GM18858 (cell line): ENCODE measurements at regions not wholly inside any gene's neighbourhood (a gene's known extent, or its start where the extent isn't known, plus 50 kb on each side); places are given as distances from the start of the nearest gene placed in this dataset.

Source experiments
- ATAC-seq: cut with Tn5 transposase; IDR thresholded peaks from one replicate; pipeline ENCODE4 v1.9.1; 2021; ENCODE audit not compliant: unreplicated experiment

DNA sequence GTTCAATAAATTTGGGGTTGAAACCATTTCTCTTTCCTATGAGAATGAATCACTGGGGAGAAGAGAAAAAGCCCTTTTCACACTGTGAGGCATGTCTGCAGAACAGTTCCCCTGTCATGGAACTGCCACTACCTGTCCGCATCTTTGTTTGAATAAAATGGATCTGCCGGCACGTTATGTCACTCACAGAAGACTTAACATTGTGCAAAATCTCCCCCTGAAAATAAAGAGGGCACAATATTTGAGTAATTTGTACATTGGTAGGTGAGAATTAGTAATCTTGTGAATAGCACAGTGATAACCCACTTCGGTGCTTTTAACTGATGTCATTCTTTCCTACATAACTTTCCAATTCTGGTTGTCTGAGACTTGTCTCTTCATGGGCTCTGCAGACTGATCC, 804.0 kb downstream of the C6orf118 start:
- ATAC-seq = no peak

DNA sequence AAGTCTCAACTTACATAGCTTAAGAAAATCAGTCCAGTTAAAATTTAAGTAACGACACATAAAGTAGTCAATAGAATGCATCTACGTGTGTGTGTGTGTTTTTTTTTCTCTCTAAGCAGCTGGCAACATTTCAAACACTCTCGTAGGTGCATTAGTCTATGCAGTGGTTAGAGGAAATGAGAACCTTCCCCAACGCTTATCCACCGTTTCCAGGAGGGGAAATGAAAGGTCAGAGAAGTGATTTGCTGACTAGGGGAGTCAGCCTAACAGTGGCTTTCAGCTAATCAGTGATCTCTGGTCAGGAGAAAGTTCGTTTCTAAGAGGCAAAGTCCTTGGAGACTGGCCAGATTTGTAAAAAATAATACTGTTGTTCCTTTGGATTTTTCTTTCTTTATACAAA, 806.6 kb downstream of the C6orf118 start:
- ATAC-seq = no peak

DNA sequence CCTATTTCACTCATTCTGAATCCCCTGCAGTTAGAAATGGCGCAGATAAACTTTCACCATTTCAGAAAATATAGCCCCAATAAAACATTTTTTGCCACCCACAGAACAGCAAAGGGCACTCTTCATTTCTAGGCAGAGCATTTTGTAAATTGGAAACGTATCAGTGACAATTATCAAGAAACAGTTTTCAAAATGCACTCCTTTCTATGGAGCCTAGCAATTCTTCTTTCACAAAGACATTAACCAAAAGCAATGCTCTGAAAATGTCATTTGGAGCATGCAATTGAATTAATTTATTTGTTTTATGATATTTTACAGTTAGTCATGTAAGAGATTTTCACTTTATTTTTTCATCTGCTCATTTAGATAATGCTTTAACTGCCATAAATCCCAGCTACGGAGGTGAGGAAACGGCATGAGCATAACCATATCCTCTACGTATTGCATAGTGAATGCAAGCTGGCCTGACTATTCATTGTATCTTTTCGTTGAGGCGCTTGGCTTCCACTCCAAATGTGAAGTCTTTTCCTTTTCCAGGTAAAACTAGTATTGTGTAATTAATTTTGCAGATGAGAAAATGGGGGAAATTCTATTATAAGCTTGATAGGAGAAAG, 813.4 kb downstream of the C6orf118 start:
- no peak for ATAC-seq

DNA sequence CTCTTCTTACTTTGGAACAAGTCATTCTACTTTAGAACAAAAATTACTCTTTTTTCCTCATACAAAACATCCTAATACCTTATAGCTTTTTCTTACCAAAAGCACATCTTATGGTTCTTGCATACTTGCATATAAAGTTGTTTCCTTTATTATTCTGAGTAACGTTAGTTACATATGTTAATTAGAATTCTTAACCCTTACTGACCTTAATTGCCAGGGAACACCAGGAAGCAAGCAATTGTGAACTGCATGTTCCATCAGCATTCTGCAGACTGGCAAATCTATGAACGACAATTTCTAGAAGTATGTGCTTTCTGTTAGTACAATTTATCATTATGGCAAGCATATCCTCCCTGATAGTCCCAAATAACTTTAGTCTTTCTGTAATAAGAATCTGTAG, 831.0 kb downstream of the C6orf118 start:
- no peak for ATAC-seq

DNA sequence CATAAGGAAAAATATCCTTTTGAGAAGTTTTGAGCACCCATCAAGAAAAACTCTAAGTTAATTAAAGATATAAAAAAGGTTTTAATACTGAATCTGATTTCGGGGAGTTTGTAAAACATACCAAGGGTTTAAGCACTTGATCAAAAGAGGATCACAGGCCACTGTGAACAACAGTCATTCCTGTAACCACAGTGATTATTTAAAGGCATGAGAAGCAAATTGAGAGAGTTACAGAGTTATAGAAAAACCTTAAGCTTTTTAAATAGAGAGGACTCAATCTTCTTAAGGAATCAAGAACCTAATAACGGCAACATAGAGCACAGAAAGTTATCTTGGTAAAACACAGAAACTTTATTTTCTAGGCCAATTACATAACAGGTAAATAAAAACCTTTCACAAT, 831.6 kb downstream of the C6orf118 start:
- ATAC-seq = no peak

DNA sequence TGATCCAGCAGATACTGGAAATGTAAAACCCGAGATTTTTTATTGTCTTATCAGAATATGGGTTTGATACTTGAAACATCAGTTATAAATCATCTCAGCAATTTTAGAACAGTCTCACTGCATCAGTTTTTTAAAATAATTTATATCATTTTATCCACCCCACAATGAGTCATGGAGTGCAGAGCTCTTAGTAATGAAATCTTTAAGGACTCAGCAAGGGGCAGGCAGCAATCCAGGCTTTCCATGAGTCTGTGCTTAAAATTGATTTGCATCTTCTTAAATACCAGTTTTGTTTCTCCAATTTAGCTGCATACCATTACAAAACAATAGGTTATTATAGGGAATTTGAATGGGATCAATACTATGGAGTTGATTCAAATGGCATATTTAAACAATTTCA, 832.3 kb downstream of the C6orf118 start:
- ATAC-seq = no peak

DNA sequence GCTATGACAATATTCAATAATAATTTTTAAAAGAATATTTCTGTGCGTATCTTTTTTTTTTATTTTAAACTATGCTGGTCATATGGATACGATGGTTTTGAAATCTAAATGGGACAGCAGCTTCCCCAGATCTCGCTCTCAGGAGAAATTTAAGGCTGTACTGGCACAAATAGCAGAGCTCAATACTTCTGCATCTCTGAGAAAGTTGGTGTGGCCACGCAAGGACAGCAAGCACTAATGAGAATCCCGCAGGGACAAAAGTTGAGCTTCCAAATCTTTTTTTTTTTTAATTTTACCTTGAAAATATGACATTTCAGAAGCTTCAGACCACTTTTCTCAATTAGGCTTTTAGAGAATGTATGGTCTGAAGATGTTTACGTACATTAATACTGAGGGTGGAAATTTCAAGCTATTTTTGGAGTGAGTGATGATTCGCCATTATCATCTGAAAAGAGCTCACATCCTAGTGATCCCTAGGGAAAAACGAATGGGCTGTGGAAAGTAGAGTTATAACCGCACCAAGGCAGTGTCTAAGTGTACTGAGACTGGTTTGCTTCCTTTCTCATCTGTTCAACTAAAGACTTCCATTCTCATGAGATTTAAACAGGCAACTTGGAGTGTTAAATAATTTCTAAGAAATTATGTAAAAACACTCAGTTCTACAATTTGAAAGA, 840.0 kb downstream of the C6orf118 start:
- ATAC-seq = no peak

DNA sequence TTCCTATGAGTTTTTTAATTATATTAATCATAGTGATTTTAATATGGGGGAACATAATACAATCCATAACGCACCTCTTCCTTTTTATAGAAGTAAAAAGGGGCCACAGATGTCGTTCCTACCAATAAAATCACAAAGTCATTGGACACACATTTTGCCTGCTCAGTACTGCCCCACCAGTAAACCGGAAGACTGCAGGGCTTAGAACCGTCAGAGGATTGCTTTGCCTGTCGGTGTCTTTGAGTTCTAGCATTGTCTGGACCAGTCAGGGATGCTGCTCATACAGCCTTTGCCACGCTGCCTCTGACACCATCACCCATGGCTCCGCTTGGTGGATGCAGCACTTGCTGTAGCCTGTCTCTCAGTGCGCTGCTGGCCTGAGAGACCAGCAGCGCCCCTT, 853.6 kb downstream of the C6orf118 start:
- no peak for ATAC-seq

DNA sequence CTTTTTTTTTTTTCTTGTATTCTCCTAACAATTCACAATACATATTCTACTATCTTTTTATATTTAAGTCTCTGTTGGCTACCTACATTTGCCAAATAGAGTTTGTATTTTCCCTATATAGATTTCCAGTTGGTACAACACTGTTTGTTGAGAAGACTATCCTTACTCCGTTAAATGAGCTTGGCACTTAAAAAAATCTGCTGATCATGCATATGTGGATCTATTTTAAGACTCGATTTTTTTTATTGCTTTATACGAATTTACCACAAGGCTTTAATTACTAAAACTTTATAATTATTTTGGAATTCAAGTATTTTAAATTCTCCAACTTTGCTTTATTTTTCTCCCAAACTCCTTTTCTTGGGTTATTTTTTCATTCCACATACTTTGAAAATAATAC, 855.6 kb downstream of the C6orf118 start:
- no peak for ATAC-seq

DNA sequence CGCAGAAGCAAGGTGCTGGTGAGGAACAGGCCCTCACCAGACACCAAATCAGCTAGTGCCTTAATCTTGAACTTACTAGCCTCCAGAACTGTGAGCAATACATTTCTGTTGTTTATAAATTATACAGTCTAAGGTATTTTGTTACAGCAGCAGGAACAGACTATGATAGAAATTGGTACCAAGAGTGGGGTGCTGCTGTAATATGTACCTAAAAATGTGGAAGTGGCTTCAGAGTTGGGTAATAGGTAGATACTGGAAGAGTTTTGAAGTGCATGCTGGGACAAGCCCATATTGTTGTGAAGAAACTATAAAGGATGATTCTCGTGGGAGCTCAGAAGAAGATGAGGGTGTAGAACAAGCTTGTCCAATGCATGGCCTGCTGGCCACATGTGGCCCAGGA, 866.8 kb downstream of the C6orf118 start:
- ATAC-seq = no peak

DNA sequence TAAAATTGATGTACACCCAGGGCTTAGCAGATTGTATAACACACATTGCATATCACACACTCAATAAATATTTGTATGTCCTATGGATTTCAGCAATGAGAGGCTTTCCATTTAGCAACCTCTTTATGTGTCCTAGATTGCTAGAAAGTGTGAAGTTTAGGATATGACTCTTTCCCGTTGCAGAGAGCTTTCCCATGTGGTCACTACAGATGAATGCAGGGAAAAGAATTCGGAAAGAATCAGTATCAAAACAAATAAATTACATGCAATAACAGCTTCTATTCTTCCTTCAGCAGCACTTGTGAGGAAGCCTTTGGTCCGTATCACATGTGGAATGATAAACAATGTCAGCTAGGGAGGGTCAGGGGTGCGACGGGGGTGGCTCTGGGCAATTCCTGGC, 870.1 kb downstream of the C6orf118 start:
- no peak for ATAC-seq

DNA sequence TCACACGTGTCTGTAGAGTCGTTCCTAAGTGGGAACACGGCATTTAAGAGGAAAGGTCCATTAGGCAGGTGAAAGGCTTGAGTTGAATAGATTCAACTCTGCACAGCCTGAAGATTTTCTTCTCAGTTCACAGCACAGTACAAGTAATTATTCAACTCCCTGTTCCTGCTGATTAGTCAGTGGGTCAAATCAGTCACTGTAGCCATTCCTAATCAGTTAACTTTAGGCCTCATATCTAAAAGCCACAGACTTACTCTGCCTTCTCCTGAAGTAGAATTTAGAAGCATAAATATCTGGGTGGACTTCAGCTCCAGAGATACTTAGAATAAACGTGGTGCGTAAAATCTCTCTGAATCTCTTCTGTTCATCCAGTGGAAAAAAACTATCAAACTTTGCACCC, 872.4 kb downstream of the C6orf118 start:
- ATAC-seq = no peak

DNA sequence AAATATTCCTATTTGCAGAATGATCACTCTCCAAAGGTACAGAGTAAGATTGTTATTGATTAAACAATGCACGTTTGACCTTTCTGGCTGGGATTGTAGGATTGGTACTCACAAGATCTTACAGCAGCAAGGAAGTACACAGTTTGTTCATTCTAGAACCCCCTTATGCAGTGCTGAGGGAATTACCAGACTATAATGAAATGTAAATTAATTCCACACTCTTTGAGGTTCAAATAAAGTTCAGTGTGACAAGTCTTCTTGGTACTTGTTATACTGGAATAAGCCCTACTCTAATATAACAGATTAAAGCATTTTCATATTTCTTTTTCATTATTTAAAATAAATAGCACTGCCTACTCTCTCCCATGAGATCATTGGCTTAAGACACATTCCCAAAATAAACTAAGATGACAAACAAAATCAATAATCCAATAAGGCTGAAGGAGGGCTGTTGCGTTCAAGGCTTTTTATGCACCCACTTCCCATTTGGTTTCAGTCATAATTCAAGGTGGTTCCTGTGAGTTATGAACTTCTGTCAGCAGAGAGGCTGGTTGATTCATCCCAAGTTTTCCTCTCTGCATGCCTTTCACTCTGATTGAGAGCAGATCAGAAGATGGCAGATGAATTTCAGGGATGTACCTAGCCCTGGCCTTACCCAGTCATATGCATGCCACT, 881.5 kb downstream of the C6orf118 start:
- ATAC-seq = no peak

DNA sequence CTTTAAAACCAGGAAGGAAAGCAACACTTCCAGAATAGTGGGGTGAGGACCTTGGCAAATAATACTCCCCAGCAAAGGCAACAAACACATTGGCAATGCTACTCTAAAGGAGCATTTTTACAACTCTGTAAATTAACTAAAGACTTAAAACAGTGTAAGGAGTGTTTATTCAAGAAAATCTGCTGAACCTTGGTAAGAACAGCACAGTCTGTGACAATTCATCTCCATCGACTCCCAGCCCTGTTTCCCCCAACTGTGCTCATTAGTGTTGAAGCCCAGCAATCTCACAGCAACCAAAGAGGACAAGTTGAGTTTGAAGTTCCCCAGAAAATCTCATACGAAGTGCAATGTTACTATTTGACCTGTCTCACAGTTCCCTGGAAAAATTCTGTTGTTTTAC, 884.9 kb downstream of the C6orf118 start:
- ATAC-seq = no peak

DNA sequence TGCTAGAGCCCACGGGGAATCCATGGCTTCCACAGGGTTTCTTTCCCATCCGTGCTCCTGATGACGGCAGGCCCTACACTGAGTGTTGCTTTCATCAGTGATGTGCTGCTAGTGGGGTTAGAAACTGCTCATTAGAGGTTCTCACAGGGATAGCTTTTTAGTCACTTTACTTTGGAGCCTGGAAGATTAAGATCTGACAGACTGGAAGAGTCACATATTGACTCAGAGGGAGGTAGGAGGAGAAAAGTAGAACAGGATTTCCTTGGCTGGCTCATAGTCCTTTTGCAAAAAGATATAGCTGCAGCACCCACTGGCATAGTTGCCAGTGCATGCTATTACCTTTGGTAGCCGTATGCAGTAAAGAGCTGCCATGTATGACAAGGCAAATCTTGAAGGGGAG, 890.3 kb downstream of the C6orf118 start:
- ATAC-seq = no peak

DNA sequence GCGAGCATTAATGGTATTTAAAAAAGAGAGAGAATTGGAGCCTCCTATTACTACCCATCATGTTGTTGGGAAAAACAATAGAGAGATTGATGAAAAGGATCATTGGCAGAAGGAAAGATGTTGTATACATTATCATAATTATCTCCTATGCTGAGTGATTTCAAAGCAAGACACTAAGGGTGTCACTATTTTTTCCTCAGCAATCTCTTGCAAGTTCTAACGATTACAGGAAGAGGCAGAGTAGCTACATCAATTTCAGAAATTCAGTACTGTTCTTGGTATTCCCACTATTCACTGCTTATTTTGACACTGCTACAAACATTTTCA, 891.2 kb downstream of the C6orf118 start:
- ATAC-seq = no peak

DNA sequence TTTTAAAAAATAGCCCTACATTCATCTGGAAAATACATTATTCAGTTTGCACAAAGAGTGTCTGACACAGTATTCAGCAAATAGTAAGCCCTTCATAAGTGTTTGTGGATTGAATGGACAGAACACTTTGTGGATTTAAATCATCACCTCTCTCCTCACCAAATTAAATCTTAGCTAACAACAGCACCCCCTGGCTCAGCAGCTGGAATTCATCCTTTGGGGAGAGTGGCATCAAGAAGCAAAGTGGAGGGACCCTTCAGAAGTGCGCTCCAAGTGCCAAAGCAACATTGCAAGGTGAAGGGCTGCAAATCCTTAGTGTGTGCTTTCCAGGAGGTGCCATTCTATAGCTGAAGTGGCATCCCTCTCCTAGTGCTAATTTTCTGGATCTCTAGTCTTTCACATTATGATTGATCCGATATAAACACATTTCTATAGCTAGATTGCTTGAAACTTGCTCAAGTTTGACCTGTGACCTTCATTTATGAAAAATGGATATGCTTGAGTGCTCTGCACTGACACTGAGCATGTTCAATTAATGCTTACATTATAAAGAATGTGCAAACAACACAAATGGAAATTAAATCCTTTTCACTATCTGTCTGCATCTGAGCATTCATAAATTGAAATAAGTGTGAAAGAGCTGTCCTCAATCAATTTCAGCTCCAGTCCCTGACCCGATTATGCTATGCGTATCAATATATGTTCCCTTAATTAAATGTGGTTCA, 891.7 kb downstream of the C6orf118 start:
- ATAC-seq = no peak

DNA sequence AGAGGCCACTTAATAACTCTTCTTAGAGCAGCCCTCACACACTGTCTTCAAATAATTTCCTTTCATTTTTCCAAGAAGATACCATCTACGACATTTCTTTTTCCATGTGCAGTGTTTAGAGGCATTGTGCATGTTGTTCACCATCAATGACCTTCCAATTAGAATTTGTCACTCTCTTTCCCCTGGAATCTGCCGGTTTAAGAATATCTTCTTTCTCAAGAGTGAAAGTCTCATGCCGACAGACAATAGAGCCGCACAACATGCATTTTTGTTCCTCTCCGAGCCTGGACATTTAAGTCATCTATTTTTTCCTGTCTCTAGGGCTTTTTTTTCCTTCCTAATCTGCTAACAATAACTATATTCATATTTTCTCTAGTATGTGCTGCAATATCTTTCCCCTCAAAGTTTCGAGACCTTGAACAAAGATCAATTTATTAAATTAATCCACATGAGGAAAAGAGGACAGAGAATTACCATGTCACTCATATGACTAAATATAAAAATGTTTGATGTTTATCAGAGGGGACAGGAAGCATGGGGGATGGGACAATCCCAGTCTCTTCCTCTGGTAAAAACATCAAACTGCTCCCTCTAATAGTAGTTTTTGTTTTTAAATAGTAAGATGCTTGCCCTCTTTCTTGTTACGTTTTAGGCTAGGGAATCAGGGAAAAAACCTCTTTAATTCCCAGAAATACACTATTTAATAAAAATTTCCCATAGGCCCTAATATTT, 893.4 kb downstream of the C6orf118 start:
- no peak for ATAC-seq

DNA sequence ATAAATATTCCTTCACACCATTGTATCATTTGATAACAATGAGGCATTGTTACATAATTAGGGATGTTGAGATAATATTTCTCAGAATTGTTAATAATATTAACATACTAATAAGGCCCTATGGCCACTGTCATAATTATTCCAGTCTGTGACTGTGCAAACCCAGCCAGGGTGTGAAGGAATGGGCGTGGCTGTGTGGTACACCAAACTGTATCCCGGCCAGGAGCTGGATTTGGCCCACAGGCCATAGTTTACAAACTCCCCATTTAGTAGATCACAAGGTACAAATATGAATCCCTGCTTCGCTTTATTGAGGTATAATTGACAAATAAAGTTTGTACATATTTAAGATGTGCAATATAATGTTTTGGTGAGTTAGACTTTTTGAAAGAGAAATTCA, 894.7 kb downstream of the C6orf118 start:
- ATAC-seq = no peak

DNA sequence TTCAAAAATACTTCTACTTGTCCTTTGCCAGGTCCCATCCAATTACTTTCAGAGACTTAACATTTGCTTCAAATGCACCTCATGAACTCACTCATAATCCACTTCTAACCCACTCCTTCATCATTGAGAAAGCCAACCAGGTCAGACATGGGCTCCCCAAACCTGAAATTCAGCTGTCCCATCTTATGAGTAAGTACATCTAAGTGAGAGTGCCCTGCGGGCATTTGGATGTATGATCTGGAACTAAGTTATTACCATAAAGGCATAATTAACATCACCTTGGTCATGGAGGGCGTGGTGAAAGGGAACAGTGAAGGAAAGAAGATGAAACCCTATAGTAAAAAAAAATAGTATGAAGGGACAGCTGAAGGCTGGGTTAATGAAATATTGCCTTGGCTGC, 896.8 kb downstream of the C6orf118 start:
- ATAC-seq = no peak

DNA sequence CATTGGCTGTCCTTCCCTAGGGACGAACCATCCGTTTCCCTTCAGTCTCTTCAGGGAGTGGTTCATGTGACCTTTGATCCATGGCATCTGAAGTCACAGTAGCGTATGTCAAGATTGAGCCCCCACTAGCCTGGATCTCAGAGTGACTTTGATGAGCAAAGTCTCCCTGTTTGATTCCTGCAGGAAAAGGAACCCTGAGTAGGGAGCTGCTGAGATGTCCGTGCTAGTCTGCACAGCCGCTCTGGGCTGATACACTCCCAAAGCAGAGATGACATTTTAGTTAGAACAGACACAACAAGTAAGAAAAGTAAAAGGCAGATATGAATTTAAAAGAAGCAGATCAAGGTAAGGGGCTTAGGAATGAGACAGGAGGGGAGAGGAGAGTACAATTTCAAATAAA, 899.4 kb downstream of the C6orf118 start:
- no peak for ATAC-seq
